A673 (cell line): ENCODE measurements at regions not wholly inside any gene's neighbourhood (a gene's known extent, or its start where the extent isn't known, plus 50 kb on each side); places are given as distances from the start of the nearest gene placed in this dataset.

ENCODE experiments used
- EZH2 ChIP-seq: fragments of 200-600 bp; sonication (generic); IDR thresholded peaks from 2 replicates; pipeline ENCODE4 v1.6.1; 2017; ENCODE audit warnings: borderline replicate concordance, low read depth, mild to moderate bottlenecking, mixed read lengths, antibody characterized with exemption, low read length; ENCODE audit not compliant: poor library complexity, severe bottlenecking
- TF ChIP-seq, protein P1 (sequence below): fragments of 300-800, 200-600 bp; sonication (generic); conservative IDR thresholded peaks from 2 replicates; pipeline ENCODE4 v1.5.1; 2017; ENCODE audit warnings: low read depth, mild to moderate bottlenecking, antibody characterized with exemption, low read length, moderate library complexity, mixed read lengths

DNA sequence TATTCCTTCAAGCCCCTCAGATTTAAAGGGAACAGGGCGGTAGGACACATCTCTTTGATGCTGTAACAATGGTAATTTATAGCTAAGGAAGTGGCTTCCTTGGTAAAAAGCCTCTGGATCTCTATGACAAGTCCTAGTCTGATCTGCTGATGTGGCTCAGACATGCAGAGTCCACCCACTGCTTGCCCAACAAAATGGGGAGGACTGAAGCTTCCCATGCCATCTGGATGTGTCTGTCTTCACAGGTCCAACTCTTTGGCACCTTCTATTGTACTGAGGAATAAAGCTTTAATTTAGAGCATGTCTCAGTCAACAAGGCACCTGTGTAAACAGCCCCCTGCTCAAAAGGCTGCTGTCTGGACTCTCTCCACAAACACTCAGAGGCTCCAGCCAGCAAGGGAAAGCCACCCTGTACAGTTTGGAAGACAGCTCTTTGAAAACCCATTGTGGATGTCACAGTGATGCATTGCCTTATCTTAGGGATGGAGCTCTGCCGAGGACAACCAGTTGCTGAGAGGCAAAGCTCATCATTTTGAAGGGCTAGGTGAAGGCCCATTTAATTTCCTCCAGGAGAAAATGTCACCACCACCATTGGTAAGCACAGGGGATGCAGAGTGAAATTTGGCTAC lies 348.6 kb upstream of the GRM7 start:
- TF ChIP-seq, protein P1, sequence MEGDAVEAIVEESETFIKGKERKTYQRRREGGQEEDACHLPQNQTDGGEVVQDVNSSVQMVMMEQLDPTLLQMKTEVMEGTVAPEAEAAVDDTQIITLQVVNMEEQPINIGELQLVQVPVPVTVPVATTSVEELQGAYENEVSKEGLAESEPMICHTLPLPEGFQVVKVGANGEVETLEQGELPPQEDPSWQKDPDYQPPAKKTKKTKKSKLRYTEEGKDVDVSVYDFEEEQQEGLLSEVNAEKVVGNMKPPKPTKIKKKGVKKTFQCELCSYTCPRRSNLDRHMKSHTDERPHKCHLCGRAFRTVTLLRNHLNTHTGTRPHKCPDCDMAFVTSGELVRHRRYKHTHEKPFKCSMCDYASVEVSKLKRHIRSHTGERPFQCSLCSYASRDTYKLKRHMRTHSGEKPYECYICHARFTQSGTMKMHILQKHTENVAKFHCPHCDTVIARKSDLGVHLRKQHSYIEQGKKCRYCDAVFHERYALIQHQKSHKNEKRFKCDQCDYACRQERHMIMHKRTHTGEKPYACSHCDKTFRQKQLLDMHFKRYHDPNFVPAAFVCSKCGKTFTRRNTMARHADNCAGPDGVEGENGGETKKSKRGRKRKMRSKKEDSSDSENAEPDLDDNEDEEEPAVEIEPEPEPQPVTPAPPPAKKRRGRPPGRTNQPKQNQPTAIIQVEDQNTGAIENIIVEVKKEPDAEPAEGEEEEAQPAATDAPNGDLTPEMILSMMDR: no peak
- no peak for TF ChIP-seq EZH2
